Renal cortex interstitium (tissue), 11 donors: ENCODE measurements at regions not wholly inside any gene's neighbourhood (a gene's known extent, or its start where the extent isn't known, plus 50 kb on each side); places are given as distances from the start of the nearest gene placed in this dataset.
"Not testable (repeated sequence)": the region's sequence is repeated elsewhere in the genome, so short reads cannot be mapped to it uniquely, and the experiment has no call there.

Source experiments
- DNase-seq, 11 donors: peaks; one replicate each; pipeline ENCODE4 v3.0.0-alpha.2; 2013; ENCODE audit warnings: low read depth in 9 of 11, low spot score in 4 of 11; ENCODE audit errors: extremely low read depth in 1 of 11

DNA sequence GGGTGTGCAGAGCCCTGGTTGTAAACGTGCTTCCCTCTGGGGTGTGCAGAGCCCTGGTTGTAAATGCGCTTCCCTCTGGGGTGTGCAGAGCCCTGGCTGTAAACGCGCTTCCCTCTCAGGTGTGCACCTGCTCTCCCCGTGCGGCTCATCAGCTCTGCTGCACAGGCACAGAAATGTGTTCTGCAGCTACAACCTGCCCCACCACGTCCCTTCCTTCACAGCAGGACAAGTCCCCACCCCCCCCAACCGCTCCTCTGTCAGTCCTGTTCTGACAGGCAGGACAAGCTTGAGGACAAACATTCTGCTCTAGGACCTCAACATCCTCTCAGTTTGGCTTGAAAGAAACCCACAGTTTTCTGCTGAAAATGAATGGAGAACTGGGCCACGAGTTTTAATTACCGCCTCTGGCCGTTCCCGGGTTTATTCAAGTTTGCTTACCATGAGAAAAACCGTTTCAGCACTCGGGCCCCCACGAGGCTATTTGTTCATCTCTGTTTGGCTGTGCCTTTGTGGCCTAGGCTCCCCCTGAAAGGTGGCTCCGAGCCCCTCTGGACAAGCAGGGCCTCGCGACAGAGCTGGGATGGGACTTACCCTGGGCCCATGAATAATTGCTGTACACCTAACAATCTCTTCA lies 81.0 kb upstream of the ASB18 start:
- DNase-seq = no peak

DNA sequence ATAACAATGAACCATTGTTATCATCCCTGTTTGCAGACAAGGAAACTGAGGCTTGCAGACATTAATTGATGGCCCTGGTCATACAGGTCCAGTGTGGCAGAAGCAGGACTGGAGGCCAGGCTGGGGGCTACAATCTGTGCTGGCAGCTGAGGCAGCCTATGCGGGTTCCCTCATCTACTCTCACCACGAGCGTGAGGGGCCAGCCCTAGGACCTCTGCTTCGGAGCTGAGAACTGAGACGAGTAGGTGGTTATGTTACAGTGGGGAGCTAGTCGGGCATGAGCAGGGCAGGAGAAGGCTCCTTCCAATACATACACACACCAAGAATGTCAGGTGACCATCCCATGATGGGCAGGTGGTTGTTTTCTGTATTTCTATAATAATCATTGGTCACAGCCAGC lies 82.2 kb upstream of the ASB18 start:
- no peak for DNase-seq

DNA sequence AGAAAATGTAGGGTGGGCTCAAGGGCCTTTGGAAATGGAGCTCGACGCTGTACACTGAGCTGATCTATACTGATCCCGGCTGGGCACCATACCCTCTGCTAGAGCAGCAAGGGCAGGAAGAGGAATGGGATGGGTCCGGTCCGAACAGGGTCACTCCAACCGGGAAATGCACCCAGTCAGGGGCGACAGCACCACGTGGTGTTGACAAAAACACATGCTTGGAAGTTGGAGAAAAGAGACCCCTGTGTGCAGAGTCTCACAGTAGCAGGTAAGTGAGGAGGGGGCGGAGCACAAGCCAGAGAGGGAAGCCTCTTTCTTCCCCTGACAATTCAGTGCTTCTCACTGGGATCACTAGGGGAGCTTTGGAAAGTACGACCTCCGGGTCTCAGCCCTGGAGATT lies 84.1 kb upstream of the ASB18 start:
- no peak for DNase-seq

DNA sequence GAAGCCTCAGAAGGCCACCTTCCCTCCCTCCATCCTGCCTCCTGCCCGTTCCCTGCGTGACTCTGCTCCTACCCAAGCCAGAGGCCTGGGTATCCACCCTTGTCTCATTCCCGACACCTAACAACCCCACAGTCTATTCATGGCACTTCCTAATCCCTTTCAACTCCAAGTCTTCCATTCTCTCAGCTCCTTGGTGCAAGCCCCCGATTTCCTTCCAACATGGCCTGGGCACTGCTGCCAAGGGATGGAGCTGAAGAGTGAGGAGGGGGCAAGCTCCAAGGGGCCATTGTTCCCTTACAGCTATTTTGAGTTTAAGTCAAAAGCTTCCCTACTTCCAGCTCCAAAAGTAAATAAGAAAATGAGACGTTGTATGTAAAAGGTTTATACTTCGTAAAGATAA lies 84.8 kb upstream of the ASB18 start:
- DNase-seq = no peak

DNA sequence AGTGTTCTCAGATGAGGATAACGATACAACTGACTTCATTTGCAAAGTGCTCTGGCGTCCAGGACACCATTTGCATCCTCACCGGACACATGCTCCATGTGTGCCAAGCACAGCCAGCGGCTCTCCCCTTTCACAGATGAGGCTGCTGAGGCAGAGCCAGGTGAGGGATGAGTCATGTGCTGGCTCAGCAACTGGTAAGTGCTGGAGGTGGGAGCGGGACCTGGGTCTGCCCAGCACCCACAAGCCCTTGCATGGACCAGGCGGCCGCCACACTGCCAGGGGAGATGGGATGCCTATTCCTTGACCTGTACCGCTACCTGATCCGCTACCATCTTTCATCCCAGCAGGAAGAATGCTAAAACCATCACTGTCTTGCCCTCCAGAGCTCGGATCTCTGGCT lies 86.2 kb upstream of the ASB18 start:
- DNase-seq = no peak

DNA sequence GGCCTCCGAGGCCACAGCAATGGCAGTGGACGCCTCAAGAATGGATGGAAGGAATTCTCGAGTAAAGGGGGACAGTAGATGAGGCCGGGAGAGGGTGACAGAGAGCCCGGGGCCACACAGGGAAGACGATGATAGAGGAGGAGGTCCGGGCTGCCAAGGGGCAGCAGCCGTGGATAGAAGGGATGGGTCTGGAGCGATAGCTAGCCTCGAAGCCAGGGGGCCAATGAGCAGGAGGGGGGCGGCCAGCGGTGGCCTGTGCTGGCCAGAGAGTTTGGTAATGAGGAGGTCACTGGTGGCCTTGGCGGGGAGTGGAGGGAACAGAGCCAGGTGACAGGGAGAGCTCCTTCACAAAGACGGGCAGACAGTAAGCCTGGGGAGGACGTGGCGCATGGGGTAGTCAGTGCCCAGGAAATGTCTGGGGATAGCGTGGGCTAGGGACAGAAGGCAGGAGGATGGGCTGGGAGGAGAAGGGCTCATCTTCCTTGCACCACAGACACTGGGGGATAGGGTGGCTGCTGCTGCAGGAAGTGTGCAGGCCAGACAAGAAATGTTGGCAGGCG lies 87.8 kb upstream of the ASB18 start:
- DNase-seq = no peak

DNA sequence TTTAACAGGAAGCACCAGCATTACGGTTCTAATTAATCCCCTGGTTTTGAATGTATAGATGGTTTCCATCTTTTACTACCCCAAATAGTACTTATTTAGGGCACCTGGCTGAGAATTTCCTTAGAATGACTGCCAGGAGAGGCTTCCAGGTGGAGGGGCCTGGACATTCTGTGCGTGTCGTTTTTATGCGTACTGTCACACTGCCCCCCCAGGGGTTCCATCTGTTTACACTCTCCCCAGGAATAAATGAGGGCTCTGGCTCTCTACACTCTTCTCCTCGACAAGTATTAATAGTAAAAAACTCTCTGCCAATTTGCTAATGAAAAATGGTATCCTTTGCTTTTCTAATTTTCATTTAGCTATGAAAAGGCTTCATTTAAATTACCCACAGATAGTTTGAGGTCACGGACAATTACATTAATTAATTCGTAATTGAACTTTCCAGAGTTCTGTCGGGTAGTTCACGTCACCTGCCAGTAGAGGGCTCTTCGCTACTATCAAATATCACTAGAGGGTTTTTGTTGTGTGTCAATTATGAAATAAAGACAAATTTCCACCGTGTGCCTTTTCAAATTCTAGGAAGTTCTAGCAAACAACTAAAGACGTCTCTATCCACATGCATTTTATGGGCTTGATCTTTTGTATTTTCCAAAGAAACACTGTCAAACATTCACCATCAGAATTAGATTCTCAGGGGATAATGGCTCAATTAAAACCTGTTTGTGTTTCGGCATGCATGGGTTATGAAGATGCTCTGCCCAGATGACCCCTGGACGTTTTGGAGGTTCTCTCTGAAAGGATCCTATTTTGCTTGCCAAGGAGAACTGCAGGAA lies 88.8 kb upstream of the ASB18 start:
- peak in 2 of 11 donors; percentile 3 to 30 for DNase-seq

DNA sequence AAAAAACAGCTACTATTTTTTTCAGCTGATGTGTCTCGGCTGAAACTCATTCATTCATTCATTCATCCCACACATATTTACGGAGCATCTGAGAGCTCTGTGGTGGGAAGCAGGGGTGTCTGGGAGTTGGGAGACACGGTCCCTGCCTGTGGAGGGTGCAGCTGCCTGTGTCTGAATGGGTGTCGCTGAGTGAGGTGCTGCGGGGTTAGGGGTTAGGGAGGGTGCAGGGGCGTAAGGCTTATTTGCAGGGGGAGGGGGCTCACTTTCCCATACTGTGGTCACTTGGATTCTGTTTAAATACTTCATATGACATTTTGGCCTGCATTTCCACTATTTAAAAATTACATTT lies 89.4 kb upstream of the ASB18 start:
- no peak for DNase-seq

DNA sequence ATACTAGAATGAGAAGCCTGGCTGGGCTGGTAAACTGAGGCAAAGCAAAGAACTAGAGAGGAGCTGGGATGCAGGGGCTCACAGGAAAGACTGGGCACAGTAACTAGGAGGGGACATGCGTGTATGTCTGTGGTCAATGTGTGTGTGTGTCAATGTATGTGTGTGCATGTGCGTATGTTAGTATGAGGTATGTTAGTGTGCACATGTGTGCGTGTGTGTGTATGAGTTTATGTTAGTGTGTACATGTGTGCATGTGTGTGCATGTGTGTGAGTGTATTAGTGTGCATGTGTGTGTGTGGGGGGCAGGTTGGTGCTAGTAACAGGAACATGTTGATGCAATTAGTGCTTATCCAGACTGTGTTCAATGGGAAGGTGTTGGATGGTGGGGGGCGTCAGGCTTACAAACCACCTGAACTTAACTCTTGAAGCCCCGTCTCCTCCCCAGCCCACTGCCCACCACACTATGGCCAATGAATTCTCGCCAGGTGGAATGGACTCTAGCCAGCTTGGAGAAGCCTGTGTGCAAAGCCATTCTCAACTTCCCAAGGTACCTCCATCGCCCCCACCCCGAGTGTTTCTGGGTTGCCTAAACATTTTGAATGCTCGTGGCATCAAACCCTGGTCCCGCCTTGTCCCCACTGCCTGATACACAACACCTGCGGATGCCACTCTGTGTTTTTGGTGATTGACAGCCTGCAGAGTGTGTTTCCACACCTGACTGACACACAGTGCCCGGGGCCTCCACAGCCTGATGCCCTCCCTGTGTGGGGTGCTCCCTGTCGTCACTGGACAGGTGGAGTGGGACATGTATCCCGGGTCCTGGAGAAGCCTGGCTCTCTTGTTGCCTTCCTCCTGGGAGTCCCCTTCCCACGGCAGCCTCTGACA lies 90.1 kb upstream of the ASB18 start:
- no peak for DNase-seq

DNA sequence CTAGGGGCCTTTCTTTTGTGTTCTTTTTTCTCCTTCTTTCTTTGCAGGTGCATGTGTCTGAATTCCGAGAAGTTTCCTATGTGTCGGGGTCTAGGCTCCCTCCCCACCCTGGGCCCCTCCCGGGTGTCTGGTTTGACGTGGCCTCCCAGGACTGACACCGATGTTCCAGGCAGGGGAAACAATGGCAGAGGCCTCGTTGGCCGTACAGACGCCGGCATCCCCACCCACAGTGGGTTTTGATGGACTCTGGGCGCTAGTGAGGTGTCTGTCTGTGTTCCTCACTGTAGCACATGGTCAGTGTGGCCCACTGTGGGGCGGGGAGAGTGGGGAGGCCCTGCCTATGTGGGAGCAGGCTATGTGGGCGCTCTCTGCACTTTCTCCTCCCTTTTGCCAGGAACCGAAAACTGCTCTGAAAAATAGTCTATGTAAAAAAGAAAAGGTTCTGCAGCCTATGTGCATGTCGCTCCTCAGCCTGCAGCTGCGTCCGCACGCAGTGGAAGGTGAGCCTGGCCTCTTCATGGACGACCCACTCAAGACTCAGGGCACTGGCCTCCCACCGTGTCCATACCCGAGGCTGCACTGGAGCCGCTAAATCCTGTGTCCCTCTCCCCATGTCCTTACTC lies 90.9 kb upstream of the ASB18 start:
- DNase-seq = no peak

DNA sequence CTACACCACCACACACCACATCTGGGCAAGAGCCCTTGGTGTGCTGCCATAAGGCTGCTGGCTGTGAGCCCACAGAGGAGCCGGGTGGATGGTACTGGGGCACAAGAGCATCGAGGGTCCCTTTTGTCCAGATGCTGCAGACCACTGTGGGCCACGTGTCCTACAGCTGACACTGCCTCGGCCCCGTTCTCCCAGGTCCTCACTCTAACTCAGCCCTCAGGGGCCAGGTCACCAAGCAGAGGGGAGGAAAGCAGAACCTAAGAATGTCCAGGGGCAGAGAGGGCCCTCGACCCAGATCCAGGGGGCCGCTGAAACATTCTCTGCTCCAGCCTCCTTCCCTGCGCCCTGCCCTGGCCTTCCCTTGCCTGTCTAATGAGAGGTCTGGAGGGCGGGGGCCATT lies 91.7 kb upstream of the ASB18 start:
- DNase-seq = no peak

DNA sequence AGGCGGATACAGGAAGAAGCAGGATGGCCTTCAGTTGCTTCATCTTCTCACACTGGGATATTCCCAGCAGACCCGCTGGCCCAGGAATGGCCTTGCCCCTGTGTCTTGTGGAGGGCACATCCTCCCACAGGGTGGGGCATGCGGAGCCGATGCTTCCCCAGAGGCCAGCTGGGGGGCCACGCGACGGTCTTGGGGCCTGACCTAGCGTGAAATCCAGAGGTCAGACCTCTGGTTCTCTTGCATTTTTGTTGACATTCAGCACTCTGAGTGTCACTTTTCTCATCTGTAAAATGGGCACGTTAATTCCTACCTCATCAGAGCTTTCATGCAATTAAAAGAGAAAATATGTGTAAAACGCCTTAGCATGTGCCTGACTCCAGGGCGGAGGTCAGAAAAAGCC lies 92.1 kb upstream of the ASB18 start:
- DNase-seq = not testable (repeated sequence)

DNA sequence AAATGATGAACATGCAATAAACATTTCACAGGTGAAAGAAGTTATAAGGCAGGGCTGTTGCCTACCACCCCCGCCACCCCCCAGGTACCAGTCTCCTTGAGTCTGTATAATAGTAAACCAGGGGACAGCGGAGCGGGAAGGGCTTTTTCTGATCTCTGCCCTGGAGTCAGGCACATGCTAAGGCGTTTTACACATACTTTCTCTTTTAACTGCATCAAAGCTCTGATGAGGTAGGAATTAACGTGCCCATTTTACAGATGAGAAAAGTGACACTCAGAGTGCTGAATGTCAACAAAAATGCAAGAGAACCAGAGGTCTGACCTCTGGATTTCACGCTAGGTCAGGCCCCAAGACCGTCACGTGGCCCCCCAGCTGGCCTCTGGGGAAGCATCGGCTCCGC lies 94.3 kb upstream of the ASB18 start:
- not testable (repeated sequence) for DNase-seq

DNA sequence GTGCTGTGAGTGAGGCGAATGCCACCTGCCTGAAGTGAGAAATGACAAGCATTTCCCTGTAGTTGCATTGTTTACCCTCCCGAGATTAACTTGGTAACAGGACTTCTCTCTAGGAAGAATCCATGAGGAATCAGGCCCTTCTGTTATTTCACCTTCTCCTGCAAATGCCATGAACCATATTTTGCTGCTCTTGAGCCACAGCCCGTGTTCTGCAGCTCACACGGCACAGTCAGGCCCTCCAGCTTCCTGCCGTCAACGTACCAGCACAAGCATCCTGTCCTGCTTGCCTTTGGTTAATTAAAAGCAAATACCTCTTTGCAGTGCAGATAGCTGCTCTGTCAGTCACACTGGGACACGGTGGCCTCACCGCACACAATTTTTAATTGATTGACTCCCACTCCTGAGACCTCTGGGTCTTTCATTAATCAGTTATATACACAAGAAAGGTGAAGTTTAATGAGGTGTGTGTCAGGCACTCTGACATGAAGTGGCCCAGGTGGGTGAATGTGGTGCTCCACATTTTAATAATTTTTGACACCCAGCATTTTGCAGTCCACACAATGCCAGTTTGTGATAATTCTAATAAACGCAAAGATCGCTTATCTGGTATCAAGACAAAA lies 95.3 kb upstream of the ASB18 start:
- peak in 2 of 11 donors; percentile 8 to 18 for DNase-seq

DNA sequence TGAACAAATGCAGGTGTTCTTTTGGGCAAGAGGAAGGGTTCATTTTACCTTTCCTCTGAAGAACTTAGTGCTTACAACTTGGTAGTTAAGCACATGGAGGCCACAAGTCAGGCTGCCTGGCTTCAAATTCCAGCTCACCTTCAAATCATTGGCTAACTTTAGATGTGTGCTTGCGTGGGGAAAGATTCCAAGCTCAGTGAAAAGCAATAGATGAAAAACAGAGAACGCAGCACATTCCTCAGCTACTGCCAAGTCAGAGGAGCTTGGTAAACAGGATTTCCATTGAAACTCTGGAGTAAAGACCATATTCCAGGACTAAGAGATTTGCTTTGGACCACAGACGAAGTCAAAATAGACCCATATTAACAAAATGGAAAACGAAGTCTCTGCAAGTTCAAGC lies 96.3 kb upstream of the ASB18 start:
- no peak for DNase-seq

DNA sequence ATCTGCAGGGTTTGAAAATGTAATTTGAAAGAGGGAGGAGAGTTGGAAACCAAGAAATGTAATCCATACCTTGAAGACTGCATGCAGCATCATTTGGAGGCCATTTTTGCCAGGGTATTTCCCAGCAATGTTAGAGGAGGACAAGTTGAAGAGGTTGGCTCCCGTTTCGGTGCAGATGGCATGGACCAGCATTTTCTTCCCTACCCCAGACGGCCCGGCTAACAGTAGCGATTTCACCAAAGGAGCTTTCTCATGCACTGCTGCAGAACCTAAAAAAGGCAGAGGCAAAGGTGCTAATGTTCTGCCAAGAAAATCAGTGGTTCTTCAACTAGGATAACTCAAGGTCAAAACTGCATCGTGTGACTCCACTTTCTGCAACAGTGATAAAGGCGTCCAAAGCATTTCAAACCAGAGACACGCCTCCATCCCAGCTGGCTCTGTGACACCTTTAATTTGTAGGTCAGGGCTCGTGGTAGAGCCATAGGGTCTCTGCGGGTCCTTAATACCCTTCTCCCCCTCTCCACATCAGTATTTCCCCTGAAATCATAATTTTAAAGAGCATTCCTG lies 99.6 kb upstream of the ASB18 start:
- no peak for DNase-seq

DNA sequence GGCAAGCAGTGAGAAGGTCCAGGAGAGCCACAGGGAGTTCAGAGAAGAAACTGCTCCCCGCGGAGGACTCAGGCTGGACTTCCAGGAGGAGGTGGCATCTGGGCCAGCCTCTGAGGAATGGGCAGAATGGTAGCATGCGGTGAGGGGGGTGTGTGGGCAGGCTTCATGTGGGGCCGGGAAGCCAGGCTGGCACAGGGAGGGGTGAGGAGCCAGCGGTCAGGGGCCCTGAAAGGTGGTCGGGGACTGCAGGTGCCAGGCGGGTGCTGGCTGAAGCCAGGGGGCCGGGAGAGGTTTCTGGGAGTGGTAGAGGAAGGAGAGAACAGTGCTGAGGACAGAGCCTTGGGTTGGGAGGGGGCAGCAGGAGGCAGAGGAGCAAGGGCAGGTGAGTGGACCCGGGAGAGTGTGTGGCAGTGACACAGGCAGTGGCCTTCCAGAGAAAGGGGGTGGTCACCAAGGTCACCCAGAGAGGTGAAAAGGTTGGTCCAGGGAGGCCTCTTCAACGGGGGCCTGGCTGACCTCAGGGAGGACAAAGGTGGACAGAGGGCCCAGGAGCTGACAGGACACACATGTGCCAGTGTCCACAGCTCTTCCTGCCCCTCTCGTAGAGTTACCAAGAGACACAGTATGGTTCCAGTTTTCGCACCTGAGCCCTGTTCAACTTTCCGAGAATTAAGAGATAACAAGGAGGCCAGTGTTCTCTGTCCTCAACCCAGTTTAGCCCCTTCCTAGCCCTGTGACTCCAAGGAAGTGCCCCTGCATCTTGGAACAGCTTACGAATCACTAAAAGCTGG lies 101.2 kb upstream of the ASB18 start:
- DNase-seq = no peak

DNA sequence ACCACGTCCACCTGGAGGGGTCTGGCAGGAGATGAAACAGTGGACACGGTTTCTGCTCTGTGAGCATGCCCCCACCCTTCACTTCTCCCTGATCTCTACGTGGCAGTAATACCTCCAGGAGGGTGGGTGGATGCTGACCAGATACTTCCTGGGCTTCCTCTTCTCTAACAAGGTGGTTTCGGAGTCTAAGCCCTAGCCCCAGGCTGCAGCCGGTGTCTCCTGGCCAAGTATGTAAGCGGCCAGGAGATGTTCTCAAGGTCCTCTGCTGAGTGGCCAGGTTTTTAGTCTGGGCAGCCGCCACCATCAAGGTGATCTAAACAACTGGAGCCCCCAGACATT lies 101.8 kb upstream of the ASB18 start:
- DNase-seq = no peak
